ENCODE measurements at regions not wholly inside any gene's neighbourhood (a gene's known extent, or its start where the extent isn't known, plus 50 kb on each side); places are given as distances from the start of the nearest gene placed in this dataset.

DNA sequence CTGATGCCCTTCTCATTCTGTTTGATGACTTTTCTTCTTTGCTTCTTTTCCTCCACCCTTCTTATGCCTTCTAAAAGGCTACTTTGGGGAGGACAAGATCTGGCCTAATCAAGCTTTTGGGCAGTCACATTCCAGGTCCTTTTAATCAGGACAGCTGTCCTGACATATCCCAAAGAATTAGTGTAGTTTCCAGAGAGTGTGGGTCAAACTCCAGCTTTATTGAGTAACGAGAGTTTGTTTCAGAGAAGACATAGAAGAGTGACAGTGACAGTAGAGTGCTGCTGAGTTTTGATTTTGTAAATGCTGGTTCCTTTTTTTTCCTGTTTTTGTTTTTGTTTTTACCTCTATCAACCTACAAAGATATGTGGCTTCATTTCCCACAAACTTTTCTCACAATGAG, 158.4 kb upstream of the SESN3 start:
- H3K27me3 ChIP-seq (ENCODE audit: control insufficient read depth in 2 of 2, insufficient read depth in 2 of 2, low read length in 2 of 2) = no peaks in the 10 kb centered on the region
- H4K20me1 ChIP-seq (replicated peaks; ENCODE audit: control insufficient read depth, extremely low read depth, insufficient read depth, low read length) = no peaks in the 10 kb centered on the region
- FAIRE-seq = no peak
- DNase-seq (ENCODE audit: low read depth, low spot score) = no peak
- TF ChIP-seq, protein P1, sequence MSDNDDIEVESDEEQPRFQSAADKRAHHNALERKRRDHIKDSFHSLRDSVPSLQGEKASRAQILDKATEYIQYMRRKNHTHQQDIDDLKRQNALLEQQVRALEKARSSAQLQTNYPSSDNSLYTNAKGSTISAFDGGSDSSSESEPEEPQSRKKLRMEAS (IDR thresholded peaks at IDR 0.05; ENCODE audit: insufficient read depth, insufficient read length) = no peak
- TF ChIP-seq GATA2 (IDR thresholded peaks at IDR 0.05; ENCODE audit: insufficient read depth, insufficient read length, low read depth, low read length) (no peak), MYC (IDR thresholded peaks at IDR 0.05; ENCODE audit: low read depth, low read length) (no peak), FOS (IDR thresholded peaks at IDR 0.05; ENCODE audit: borderline replicate concordance, insufficient read depth, low read length) (no peak), POLR2AphosphoS5 (IDR thresholded peaks at IDR 0.05; ENCODE audit: insufficient read depth, low read depth, low read length) (no peak), JUN (IDR thresholded peaks at IDR 0.05; ENCODE audit: borderline replicate concordance, insufficient read depth, insufficient read length, low read depth) (no peak), POLR2A (IDR thresholded peaks at IDR 0.05; ENCODE audit: low read depth, low read length) (no peak), EZH2 (IDR thresholded peaks at IDR 0.05; ENCODE audit: borderline replicate concordance, low read depth, low read length, severe bottlenecking) (no peak)
- TF ChIP-seq, protein P2, sequence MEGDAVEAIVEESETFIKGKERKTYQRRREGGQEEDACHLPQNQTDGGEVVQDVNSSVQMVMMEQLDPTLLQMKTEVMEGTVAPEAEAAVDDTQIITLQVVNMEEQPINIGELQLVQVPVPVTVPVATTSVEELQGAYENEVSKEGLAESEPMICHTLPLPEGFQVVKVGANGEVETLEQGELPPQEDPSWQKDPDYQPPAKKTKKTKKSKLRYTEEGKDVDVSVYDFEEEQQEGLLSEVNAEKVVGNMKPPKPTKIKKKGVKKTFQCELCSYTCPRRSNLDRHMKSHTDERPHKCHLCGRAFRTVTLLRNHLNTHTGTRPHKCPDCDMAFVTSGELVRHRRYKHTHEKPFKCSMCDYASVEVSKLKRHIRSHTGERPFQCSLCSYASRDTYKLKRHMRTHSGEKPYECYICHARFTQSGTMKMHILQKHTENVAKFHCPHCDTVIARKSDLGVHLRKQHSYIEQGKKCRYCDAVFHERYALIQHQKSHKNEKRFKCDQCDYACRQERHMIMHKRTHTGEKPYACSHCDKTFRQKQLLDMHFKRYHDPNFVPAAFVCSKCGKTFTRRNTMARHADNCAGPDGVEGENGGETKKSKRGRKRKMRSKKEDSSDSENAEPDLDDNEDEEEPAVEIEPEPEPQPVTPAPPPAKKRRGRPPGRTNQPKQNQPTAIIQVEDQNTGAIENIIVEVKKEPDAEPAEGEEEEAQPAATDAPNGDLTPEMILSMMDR (IDR thresholded peaks at IDR 0.05; ENCODE audit: extremely low read depth in 1 of 2, insufficient read depth in 1 of 2, low read depth in 1 of 2, low read length in 2 of 2) = no peak
- POLR2A ChIA-PET = no interaction called here
- H3K9ac ChIP-seq (replicated peaks; ENCODE audit: extremely low read depth, insufficient read depth, low read length) = no peak overlapping the region
- H3K4me3 ChIP-seq (replicated peaks in 1 of 3; ENCODE audit: insufficient read depth in 1 of 3, low read depth in 1 of 3, low read length in 3 of 3) = no peak overlapping the region
- no peaks in the 10 kb centered on the region for H3K79me2 ChIP-seq (ENCODE audit: control insufficient read depth, insufficient read depth, low read length)
- no peaks in the 10 kb centered on the region for H3K9me3 ChIP-seq (replicated peaks; ENCODE audit: control insufficient read depth, insufficient read depth, low read length)
- H3K4me1 ChIP-seq (ENCODE audit: control insufficient read depth, extremely low read depth, insufficient read depth, low read length) = no peaks in the 10 kb centered on the region
- no TSS peak for BruUV-seq (replicated peaks)
- H3K27ac ChIP-seq (ENCODE audit: insufficient read depth, low read depth, low read length) = no peak overlapping the region
- CTCF ChIA-PET = no interaction called here
- no peak overlapping the region for H2AFZ ChIP-seq (ENCODE audit: low read depth, low read length)
- H3K9me1 ChIP-seq (replicated peaks; ENCODE audit: control insufficient read depth, extremely low read depth, insufficient read depth, low read length) = no peaks in the 10 kb centered on the region
- H3K4me2 ChIP-seq (ENCODE audit: insufficient read depth, low read length) = no peak overlapping the region
- no peaks in the 10 kb centered on the region for H3K36me3 ChIP-seq (ENCODE audit: control insufficient read depth in 2 of 2, extremely low read depth in 1 of 2, insufficient read depth in 2 of 2, low read length in 2 of 2)
- dilution Hi-C loops (cut with MboI; ENCODE audit: extremely low pct_ligation_motif_present, low sequenced_read_pairs) (no loop called here), intact Hi-C loops (cut with micrococcal nuclease) (no loop called here)

Data from endothelial cell of umbilical vein (primary cell).